ENCODE measurements at regions not wholly inside any gene's neighbourhood (a gene's known extent, or its start where the extent isn't known, plus 50 kb on each side); places are given as distances from the start of the nearest gene placed in this dataset.
A peak's percentile ranks its signal among the peaks of the same experiment; 100 is the strongest.

DNA sequence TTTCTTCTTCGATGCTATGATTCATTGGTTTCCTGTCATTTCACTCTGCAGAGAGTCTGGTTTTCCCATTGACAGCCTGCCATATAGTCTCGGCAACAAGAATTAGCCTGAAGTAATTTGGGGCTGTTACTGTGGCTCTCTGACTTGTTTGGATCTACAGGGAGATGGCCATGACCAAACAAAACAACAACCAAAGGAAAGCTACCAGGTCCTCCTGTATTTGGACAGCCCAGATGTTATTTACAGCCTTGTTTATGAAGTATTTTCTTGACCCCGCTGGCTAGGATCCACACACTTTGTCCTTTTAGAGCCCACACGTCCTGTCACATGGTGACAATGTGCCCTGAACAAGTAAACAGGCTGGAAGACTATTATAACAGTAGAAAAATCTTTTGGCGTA lies 111.4 kb upstream of the PREP start:
- no peak for DNase-seq

- DNase-seq, result no peak
Measured at GRCh38 chr6:105511639-105512038, 108.8 kb upstream of the PREP start.

DNA sequence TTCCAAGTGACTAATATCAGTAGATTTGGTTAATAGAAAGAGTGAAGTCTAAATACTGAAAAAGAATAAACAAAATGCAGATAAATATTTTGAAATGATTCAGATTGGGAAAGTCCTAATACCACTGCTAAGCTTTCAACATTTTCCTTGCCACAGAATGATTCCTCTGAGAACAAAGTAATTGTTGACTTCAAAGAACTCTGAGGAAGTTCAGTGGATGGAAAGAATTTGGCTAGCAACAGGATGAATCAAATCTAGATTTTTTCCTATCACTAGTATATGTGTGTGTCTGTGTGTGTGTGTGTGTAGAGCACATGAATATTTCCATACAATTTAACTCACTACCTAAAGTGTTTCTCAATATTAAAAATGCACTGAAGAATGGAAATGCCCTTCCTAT lies 107.9 kb upstream of the PREP start:
- DNase-seq, result no peak

- DNase-seq, result no peak
Measured at GRCh38 chr6:105509506-105510331, 106.8 kb upstream of the PREP start.

DNA sequence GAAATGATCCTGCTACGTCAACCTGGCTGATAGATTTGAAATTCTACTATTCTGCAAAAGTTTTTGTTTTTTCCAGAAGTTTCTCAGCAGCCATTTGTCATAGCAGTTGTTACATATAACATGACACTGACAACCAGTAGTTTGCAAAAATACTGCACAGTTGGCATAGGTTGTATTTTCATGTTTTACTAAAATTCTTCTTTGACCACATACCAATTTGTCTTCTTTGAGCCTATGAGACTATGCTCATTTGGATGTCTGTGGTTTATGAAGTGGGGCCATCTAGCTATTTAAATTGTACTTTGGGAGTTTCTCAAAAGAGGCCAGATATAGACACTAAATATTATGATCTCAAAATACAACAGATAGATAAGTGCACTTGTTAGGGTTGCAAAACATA lies 104.9 kb upstream of the PREP start:
- DNase-seq, result no peak

DNA sequence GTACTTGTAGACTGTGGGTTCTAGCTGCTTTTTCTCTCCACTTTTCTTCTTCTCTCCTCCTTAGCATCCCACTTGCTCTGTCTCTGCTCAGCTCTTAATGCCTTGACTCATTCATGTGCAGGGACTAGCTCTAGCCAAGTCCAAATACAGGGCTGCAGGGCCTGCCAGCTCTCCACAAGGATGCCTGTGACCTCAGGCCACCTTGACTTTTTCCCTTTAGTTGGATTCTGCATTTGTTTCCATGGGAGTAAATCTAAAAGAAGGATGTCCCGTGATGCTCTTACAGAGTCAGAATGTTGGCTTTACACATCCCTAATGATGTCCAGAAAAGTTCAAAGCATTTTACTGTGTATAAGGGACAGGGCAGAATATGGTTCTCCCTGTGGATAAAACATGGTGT lies 101.8 kb upstream of the PREP start:
- DNase-seq, result peak; percentile 34

DNA sequence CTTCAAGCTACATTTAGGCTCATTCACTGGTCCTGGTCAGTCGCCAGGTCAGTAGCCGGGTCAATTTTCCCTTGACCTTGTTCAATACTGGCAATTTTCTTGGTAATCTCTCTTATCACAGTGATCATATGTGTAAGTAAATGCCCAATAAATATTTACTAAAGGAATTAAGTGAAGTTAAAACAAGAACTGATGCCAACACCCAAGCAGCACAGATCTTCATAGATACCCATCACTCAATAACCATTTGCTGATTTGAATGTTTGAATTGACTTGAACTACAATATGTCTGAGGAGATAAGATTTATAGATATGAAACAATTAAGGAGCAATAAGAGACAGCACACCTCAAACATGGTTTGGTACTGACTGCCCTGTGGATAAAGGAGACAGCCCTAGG lies 100.8 kb upstream of the PREP start:
- DNase-seq, result no peak

- no peak for DNase-seq
Measured at GRCh38 chr6:105501826-105502344, 99.0 kb upstream of the PREP start.

- DNase-seq, result no peak
Measured at GRCh38 chr6:105501246-105501645, 98.4 kb upstream of the PREP start.

- DNase-seq, result no peak
Measured at GRCh38 chr6:105500693-105501092, 97.8 kb upstream of the PREP start.

DNA sequence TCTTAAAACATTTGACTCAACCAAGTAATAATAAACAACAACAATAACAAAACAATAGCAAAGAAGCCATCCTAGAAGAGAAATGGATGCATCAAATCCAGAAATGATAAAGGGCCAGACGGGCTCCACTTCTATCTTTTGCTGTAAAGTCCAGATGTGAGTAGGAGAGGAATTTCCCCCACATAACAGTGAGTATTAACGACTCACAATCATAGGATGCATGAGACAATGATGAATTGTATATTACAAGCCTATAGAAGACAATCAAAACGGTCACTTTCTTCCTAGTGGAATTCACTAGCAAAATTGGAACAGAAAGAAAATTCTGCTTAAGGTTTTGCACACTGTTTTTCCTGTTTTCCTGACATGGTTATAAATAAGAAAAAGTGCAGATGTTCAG lies 97.0 kb upstream of the PREP start:
- no peak for DNase-seq

GRCh38 chr6:105499136-105499870 lies 96.4 kb upstream of the PREP start:
- no peak for DNase-seq

DNA sequence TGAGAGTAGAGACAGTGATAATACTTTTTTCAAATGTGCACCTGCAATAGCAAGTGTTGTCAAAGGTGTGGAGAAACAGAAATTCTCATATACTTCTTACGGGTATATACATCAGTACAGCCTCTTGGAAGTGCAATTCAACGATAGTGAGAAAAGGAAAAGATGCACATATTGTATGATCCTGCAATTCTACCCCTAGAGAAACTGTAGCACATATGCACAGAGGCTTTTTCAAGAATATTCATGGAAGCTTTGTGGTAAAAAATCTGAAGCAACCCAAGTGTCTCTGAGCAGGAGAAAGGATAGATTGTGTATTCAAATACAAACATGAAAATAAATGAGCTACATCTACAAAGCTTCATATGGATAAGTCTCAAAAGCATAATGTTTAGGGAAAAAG lies 94.7 kb upstream of the PREP start:
- no peak for DNase-seq

GRCh38 chr6:105495515-105495914 lies 92.6 kb upstream of the PREP start:
- no peak for DNase-seq

DNA sequence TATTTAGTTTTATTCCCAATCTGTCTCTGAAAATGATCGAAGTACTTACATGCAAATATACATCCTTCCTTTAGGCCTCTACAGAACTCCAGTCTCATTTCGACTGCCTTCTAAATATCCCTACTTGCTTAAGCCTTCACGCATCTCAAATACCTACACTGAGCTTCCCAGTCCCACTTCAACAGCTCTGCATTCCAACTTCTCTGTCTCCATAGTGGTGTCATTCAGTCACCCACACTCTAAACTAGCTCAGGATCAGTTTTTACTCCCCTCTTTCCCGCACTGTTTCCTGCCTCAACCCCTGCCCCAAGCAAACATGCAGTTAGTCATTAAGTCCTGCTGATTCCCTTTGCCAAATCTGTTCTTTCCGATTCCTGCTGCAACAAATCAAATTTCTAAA lies 91.8 kb upstream of the PREP start:
- DNase-seq, result no peak

GRCh38 chr6:105493736-105494135 lies 90.9 kb upstream of the PREP start:
- no peak for DNase-seq

DNA sequence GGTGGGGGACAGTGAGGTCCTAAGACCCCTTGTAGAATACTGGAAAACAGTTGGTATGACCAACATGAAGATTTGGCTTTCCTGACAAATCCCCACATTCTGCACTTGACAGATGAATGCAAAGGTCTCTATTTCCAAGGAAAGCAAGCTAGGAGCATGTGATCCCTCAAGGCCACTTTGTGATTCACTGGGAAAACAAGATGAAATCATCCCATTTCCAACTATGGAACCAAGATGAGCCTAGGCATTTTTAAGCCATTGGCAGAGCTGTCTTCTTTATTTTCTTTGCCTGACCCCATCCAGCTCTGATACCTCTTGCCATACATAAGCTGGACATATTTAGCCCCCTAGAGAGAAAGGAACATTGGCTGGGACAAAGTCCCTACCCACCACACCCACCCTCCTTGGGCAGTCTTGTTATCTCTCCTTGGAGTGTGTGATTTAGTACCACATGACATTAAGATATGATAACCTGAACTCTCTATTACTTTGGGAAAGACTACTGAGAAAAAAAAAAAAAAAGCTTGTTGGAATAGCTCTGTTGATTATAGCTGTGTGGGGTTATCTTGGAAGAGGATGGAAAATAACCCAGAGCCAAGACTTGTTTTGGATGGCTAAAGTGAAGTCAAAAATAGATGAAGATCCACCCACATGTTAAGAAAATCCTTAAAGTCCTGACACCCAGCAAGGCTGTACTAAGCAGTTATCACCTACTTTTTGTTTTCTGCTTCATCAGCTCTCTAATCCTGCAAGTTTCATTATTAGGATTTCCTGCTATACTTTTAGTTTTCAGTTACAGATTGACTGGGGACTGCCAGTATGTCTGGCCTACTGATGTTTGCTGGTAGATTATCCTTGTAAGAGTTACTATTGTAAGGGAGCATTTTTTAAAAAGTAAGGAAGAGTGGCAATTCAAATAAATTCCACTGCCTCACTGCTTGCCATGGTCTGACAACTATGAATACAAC lies 90.1 kb upstream of the PREP start:
- no peak for DNase-seq

DNA sequence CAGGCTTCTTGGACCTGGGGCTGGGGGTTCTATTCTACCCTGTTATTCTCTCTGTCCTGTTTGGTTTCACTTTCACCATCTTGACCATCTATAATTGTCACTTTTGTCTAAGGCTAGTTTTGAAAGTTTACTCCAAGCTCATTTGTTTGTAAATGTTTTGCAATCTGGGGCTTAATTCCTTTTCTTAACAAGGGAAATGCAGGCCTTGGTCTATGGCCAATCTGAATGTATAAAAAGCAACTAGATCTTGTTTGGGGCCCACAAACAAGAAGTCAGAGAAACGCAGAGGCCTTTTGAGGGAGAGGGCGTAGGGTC lies 86.3 kb upstream of the PREP start:
- no peak for DNase-seq

- DNase-seq, result peak; percentile 42
Measured at GRCh38 chr6:105488516-105489215, 85.8 kb upstream of the PREP start.

DNA sequence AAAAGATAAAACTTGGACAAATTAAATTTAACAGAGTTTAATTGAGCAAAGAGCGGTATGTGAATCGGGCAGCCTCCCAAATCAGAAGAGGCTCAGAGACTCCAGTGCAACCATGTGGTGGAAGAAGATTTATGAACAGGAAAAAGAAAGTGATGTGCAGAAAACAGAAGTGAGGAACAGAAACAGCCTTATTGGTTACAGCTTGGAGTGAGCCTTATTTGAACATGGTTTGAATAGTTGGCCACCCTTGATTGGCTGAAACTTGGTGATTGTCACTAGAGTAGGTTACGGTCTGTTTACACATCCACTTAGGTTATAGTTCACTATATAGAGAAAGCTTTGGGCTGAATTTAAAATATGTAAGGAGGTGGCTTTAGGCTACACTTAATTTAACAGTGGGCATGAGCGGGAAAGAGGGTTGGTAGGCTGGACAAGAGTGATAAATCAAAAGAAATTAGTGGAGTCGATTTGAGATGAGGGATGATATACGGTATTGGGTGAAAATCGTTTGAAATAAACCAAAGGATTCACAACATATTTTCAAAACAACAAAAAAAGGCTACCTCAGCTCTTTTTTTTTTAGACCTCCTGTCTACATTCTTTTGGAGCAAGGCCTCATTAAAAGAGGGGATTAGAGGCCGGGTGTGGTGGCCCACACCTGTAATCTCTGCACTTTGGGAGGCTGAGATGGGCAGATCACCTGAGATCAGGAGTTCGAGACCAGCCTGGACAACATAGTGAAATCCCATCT lies 84.3 kb upstream of the PREP start:
- DNase-seq, result no peak

DNA sequence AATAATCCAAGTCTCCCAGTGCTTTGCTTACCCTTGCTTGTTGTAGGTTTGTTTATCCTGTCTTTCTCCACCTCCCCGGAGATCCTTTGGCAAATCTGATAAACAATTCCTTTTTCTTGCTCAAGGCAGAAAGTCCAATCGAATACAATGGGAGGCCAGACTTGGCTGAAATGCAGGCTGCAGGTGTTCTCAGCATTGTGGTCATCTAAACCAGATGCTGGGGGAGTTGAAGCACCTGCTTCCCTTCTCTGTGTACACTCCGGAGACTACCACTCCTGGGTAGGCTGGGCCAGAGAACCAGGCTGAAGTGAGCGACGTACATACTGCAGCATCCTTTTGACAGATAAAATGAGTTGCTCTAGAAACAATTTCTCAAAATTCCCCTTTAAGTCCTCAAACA lies 82.6 kb upstream of the PREP start:
- DNase-seq, result no peak

Measured in hindlimb muscle (tissue), 1 donor.